Heart right ventricle (tissue), 16 donors: ENCODE measurements at regions not wholly inside any gene's neighbourhood (a gene's known extent, or its start where the extent isn't known, plus 50 kb on each side); places are given as distances from the start of the nearest gene placed in this dataset.

Source experiments
- ATAC-seq, 8 donors: fragments of 200-7000 bp; cut with Tn5 transposase; one replicate each; pipeline ENCODE4 v1.9.1; 2020; ENCODE audit warnings: mild to moderate bottlenecking in 8 of 8, moderate library complexity in 8 of 8, moderate number of reproducible peaks in 1 of 8
- DNase-seq, 2 donors: peaks; one replicate each; pipeline ENCODE4 v3.0.0-alpha.2; 2020
- H3K27ac ChIP-seq, 10 donors: fragments of 200-600 bp; sonication (generic) in 2 of 10; one replicate each; pipeline versions ENCODE4 v1.5.0 to v1.8.0; 2020 to 2022; ENCODE audit warnings: mild to moderate bottlenecking in 3 of 10
- H3K27me3 ChIP-seq, 7 donors: fragments of 200-600 bp; one replicate each; pipeline ENCODE4 v1.8.0; 2021 to 2022; ENCODE audit warnings: mild to moderate bottlenecking in 2 of 7
- H3K36me3 ChIP-seq, 9 donors: fragments of 200-600 bp; sonication (generic) in 1 of 9; one replicate each; pipeline versions ENCODE4 v1.5.0 to v1.8.0; 2020 to 2022; ENCODE audit warnings: mild to moderate bottlenecking in 2 of 9
- H3K4me1 ChIP-seq, 9 donors: fragments of 200-600 bp; sonication (generic) in 1 of 9; one replicate each; pipeline versions ENCODE4 v1.5.0 to v1.8.0; 2020 to 2022; ENCODE audit warnings: mild to moderate bottlenecking in 4 of 9
- H3K4me3 ChIP-seq, 10 donors: fragments of 200-600 bp; sonication (generic) in 2 of 10; one replicate each; pipeline versions ENCODE4 v1.5.0 to v1.8.0; 2020 to 2022; ENCODE audit warnings: mild to moderate bottlenecking in 7 of 10, moderate library complexity in 2 of 10
- H3K9me3 ChIP-seq, 11 donors: fragments of 200-600 bp in 10 of 11; sonication (generic) in 2 of 11; one replicate each; pipeline versions ENCODE4 v1.5.0 to v1.8.0; 2013 to 2022; ENCODE audit warnings: mild to moderate bottlenecking in 2 of 11, control low read depth in 1 of 11, moderate library complexity in 1 of 11
- CTCF ChIP-seq, 9 donors: fragments of 200-600 bp; sonication (generic) in 2 of 9; IDR thresholded peaks; one replicate each; pipeline versions ENCODE4 v1.5.0 to v1.8.0; 2021 to 2022; ENCODE audit warnings: antibody characterized with exemption in 9 of 9, mild to moderate bottlenecking in 5 of 9, moderate library complexity in 1 of 9
- WGBS, 2 donors: extraction: QIAGEN DNeasy Blood & Tissue Kit; methylation state at CpG; one replicate each; pipeline ENCODE4 v1.1.7; 2013; ENCODE audit warnings: inconsistent platforms in 1 of 2; 5-methylcytosine and 5-hydroxymethylcytosine counted together
- intact Hi-C, 10 donors: fragments of 100-400 bp; cut with DNase I; formaldehyde crosslinking; loops; one replicate each; pipeline versions ENCODE4 v1.11.1 to v1.14.2; 2022
- donor health status: Arrhythmogenic right ventricular cardiomyopathy.
- donor health status: ischemic (EF 13 %, LVEDD 7.1; RV severe dilation, severe dysfunction).
- donor health status: healthy with polysubstance abuse.
- donor health status: DM: no; HTN: yes; CAD: no.
- donor health status: DM: no; HTN: no; CAD: no.
- donor health status: ischemic (EF 25% LVEDD 6.9; RV normal size, moderate dysfunction).
- donor health status: ischemic (EF 25% LVEDD 5.7; RV mildly dilated, moderate dysfunction).
- donor health status: healthy.
- donor health status: DM: yes; HTN: yes; CAD: no.
- donor health status: Ischemic cardiomyopathy.
- donor health status: ischemic (EF 35%, LVEDD 5.7; RV mildly dilated, moderate dysfunction).
- donor health status: nonischemic (EF 11% LVEDD 7.7; RV severe dilation, severe dysfunction).
- donor health status: DM: yes; HTN: yes; CAD: no.
- donor health status: PGD.
- donor health status: ischemic (EF 29% LVEDD 5.4; RV normal size, mild dysfunction).
- donor health status: nonischemic (EF 23%, LVEDD 6.1; RV moderate dilation, normal function).

GRCh38 chr4:100069207-100069606 lies 119.1 kb upstream of the H2AZ1 start:
- Histone ChIP-seq H3K27me3 (peaks cover 0 to 7% (median 2%) of the 10 kb centered on the region in 7 donors), H3K9me3 (no peaks in the 10 kb centered on the region), H3K27ac (no peak overlapping the region), H3K4me3 (no peak overlapping the region), H3K4me1 (no peaks in the 10 kb centered on the region), H3K36me3 (no peaks in the 10 kb centered on the region)
- no peak for ATAC-seq
- WGBS, 2 donors: 74 to 80% methylated on average over 6 of the region's 6 CpGs
- no peak for TF ChIP-seq CTCF (IDR thresholded peaks at IDR 0.05)
- DNase-seq: no peak
- intact Hi-C loops: no loop called here

GRCh38 chr4:100067255-100067654 lies 117.2 kb upstream of the H2AZ1 start:
- H3K4me3 ChIP-seq: no peak overlapping the region
- peaks cover 0 to 7% (median 0%) of the 10 kb centered on the region in 7 donors for H3K27me3 ChIP-seq
- no peak for TF ChIP-seq CTCF (IDR thresholded peaks at IDR 0.05)
- DNase-seq (no peak), ATAC-seq (no peak)
- WGBS, 2 donors: 92 to 95% methylated on average over 12 of the region's 12 CpGs
- H3K4me1 ChIP-seq: no peaks in the 10 kb centered on the region
- intact Hi-C loops: no loop called here
- H3K36me3 ChIP-seq: no peaks in the 10 kb centered on the region
- no peaks in the 10 kb centered on the region for H3K9me3 ChIP-seq
- H3K27ac ChIP-seq: no peak overlapping the region

- no peak overlapping the region for H3K27ac ChIP-seq
- WGBS, 2 donors: 23 to 30% methylated on average over 2 of the region's 2 CpGs
- TF ChIP-seq CTCF (IDR thresholded peaks at IDR 0.05): no peak
- DNase-seq (no peak), ATAC-seq (no peak)
- no peaks in the 10 kb centered on the region for H3K9me3 ChIP-seq
- peaks cover 0 to 6% (median 0%) of the 10 kb centered on the region in 7 donors for H3K27me3 ChIP-seq
- no peak overlapping the region for H3K4me3 ChIP-seq
- H3K4me1 ChIP-seq: no peaks in the 10 kb centered on the region
- intact Hi-C loops: no loop called here
- H3K36me3 ChIP-seq: no peaks in the 10 kb centered on the region
Measured at GRCh38 chr4:100063355-100063754, 113.3 kb upstream of the H2AZ1 start.

DNA sequence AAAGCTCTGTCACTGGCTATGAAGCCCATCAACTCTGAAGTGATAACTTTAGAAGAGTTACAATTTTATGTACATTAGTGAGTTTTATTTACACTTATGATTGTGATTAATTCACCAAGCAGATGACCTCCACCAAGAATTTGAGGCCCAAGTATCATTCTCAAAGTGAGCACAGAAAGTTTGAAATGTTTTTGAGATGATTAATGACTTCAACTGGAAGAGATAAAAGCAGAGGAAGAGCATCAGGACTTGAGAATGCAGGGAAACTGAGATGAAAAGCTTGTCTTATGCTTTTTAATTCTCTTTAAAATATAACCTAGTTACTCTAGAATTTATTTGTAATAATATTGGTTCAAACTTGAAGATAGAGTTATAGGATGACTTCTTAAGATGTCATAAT lies 112.8 kb upstream of the H2AZ1 start:
- Histone ChIP-seq H3K36me3 (no peaks in the 10 kb centered on the region), H3K27ac (no peak overlapping the region), H3K9me3 (no peaks in the 10 kb centered on the region), H3K4me3 (no peak overlapping the region), H3K27me3 (peaks cover 0 to 6% (median 0%) of the 10 kb centered on the region in 7 donors), H3K4me1 (no peaks in the 10 kb centered on the region)
- TF ChIP-seq CTCF (IDR thresholded peaks at IDR 0.05): no peak
- ATAC-seq (no peak), DNase-seq (no peak)
- intact Hi-C loops: no loop called here

- Histone ChIP-seq H3K27ac (no peak overlapping the region), H3K9me3 (no peaks in the 10 kb centered on the region), H3K4me3 (no peak overlapping the region), H3K4me1 (no peaks in the 10 kb centered on the region), H3K36me3 (no peaks in the 10 kb centered on the region), H3K27me3 (peaks cover 0 to 4% (median 0%) of the 10 kb centered on the region in 7 donors)
- no peak for ATAC-seq
- no peak for TF ChIP-seq CTCF (IDR thresholded peaks at IDR 0.05)
- 64 to 68% methylated on average over 2 of the region's 2 CpGs for WGBS, 2 donors
- intact Hi-C loops: no loop called here
- DNase-seq: no peak
Measured at GRCh38 chr4:100061835-100062234, 111.8 kb upstream of the H2AZ1 start.
